IMR-90 (cell line): ENCODE measurements at regions not wholly inside any gene's neighbourhood (a gene's known extent, or its start where the extent isn't known, plus 50 kb on each side); places are given as distances from the start of the nearest gene placed in this dataset.

Experiments used
- ATAC-seq: fragments of 200-7000 bp; cut with Tn5 transposase; 2 replicates; pipeline ENCODE4 v1.9.1; 2020; ENCODE audit warnings: low read depth, mild to moderate bottlenecking, moderate library complexity
- BruUV-seq: library from RNA; stranded (reverse); fragments of 400-500 nt; replicated peaks from 2 replicates; lab custom pipeline; 2021; lab: Mats Ljungman, UMichigan
- CTCF ChIA-PET: fragments of 300-600 bp; formaldehyde crosslinking; extraction: SDS; loops from one replicate; lab custom pipeline; 2021; ENCODE audit warnings: antibody characterized with exemption; lab: Yijun Ruan, JAX
- POLR2A ChIA-PET: fragments of 300-600 bp; sonication (Branson Sonifier 250); formaldehyde crosslinking; loops from one replicate; lab custom pipeline; 2022; ENCODE audit warnings: antibody characterized with exemption; ENCODE audit not compliant: unreplicated experiment; lab: Charles Lee
- DNase-seq: peaks from one replicate; pipeline ENCODE4 v3.0.0; 2013
- H2AFZ ChIP-seq: replicated peaks from 2 replicates; pipeline ENCODE3; 2013; ENCODE audit warnings: low read length, mild to moderate bottlenecking; ENCODE audit not compliant: poor library complexity
- H2AK5ac ChIP-seq: 2 replicates; pipeline ENCODE4 v1.6.1; 2013; ENCODE audit warnings: low read depth, low read length, inconsistent platforms
- H2AK9ac ChIP-seq: replicated peaks from 2 replicates; pipeline ENCODE3; 2013; ENCODE audit warnings: mild to moderate bottlenecking, low read depth, low read length, moderate library complexity; ENCODE audit not compliant: poor library complexity
- H2BK120ac ChIP-seq: 2 replicates; pipeline ENCODE4 v1.6.1; 2013; ENCODE audit warnings: low read depth, low read length, inconsistent platforms
- H2BK15ac ChIP-seq: 3 replicates; pipeline ENCODE4 v1.6.1; 2013; ENCODE audit warnings: low read depth, low read length, inconsistent platforms
- H2BK20ac ChIP-seq: 2 replicates; pipeline ENCODE4 v1.6.1; 2013; ENCODE audit warnings: low read depth, mild to moderate bottlenecking, inconsistent platforms, low read length, moderate library complexity
- H2BK5ac ChIP-seq: 2 replicates; pipeline ENCODE4 v1.6.1; 2013; ENCODE audit warnings: mild to moderate bottlenecking, low read depth, low read length, inconsistent platforms; ENCODE audit not compliant: poor library complexity, severe bottlenecking
- H3K14ac ChIP-seq: replicated peaks from 2 replicates; pipeline ENCODE4 v1.6.1; 2013; ENCODE audit warnings: low read depth, low read length, inconsistent platforms
- H3K18ac ChIP-seq: 2 replicates; pipeline ENCODE4 v1.6.1; 2013; ENCODE audit warnings: low read depth, low read length, control low read depth
- H3K23ac ChIP-seq: 2 replicates; pipeline ENCODE4 v1.6.1; 2013; ENCODE audit warnings: low read depth, low read length, inconsistent platforms
- H3K27ac ChIP-seq: 2 replicates; pipeline ENCODE4 v1.5.1; 2013; ENCODE audit warnings: mild to moderate bottlenecking, control low read depth, low read length; ENCODE audit not compliant: insufficient read depth
- H3K27me3 ChIP-seq: 2 replicates; pipeline ENCODE4 v1.6.1; 2013; ENCODE audit warnings: low read length; ENCODE audit not compliant: control insufficient read depth, insufficient read depth
- H3K36me3 ChIP-seq: 2 replicates; pipeline ENCODE4 v1.6.1; 2013; ENCODE audit warnings: low read length, mixed read lengths; ENCODE audit not compliant: control insufficient read depth, insufficient read depth
- H3K4ac ChIP-seq: 2 replicates; pipeline ENCODE4 v1.6.1; 2013; ENCODE audit warnings: low read depth, low read length, inconsistent platforms
- H3K4me1 ChIP-seq: 2 replicates; pipeline ENCODE4 v1.6.1; 2013; ENCODE audit warnings: low read length, mixed read lengths; ENCODE audit not compliant: control insufficient read depth, insufficient read depth
- H3K4me2 ChIP-seq: 2 replicates; pipeline ENCODE4 v1.6.1; 2013; ENCODE audit warnings: low read depth, mild to moderate bottlenecking, control low read depth, low read length, moderate library complexity
- H3K4me3 ChIP-seq: 2 replicates; pipeline ENCODE4 v1.5.1; 2013; ENCODE audit warnings: low read depth, mild to moderate bottlenecking, control low read depth, low read length, moderate library complexity; ENCODE audit not compliant: insufficient read depth
- H3K56ac ChIP-seq: 2 replicates; pipeline ENCODE4 v1.6.1; 2013; ENCODE audit warnings: low read length, inconsistent platforms; ENCODE audit not compliant: insufficient read depth; ENCODE audit errors: extremely low read depth
- H3K79me1 ChIP-seq, 2 experiments: 2 replicates each; pipeline ENCODE4 v1.6.1; 2013; ENCODE audit warnings: low read length in 2 of 2, inconsistent platforms in 1 of 2, low read depth in 1 of 2
- H3K9ac ChIP-seq: 2 replicates; pipeline ENCODE4 v1.6.1; 2013; ENCODE audit warnings: low read depth, low read length, control low read depth
- H3K9me1 ChIP-seq: 2 replicates; pipeline ENCODE4 v1.6.1; 2013; ENCODE audit warnings: low read length, inconsistent platforms; ENCODE audit not compliant: insufficient read depth
- H3K9me3 ChIP-seq: 2 replicates; pipeline ENCODE4 v1.6.1; 2013; ENCODE audit warnings: low read length; ENCODE audit not compliant: control insufficient read depth, insufficient read depth
- H4K20me1 ChIP-seq: 2 replicates; pipeline ENCODE4 v1.6.1; 2013; ENCODE audit warnings: low read length, inconsistent platforms; ENCODE audit not compliant: insufficient read depth
- H4K5ac ChIP-seq: 2 replicates; pipeline ENCODE4 v1.6.1; 2013; ENCODE audit warnings: mild to moderate bottlenecking, low read depth, low read length, control low read depth
- H4K8ac ChIP-seq, 2 experiments: 2 replicates each; pipeline ENCODE4 v1.6.1; 2013; ENCODE audit warnings: low read depth in 2 of 2, low read length in 2 of 2, control low read depth in 1 of 2, inconsistent platforms in 1 of 2
- H4K91ac ChIP-seq: 2 replicates; pipeline ENCODE4 v1.6.1; 2013; ENCODE audit warnings: low read depth, low read length, inconsistent platforms; ENCODE audit not compliant: insufficient read depth
- BHLHE40 ChIP-seq: fragments of 150-350 bp; IDR thresholded peaks from 2 replicates; pipeline ENCODE4 v1.6.1; 2016; ENCODE audit warnings: mild to moderate bottlenecking, low read depth, low read length
- CEBPB ChIP-seq: IDR thresholded peaks from 2 replicates; pipeline ENCODE4 v1.6.1; 2012; ENCODE audit warnings: low read depth, low read length, improper control_type of control experiment
- CHD1 ChIP-seq: IDR thresholded peaks from 2 replicates; pipeline ENCODE4 v1.6.1; 2012; ENCODE audit warnings: low read depth, low read length, improper control_type of control experiment
- CTCF ChIP-seq: conservative IDR thresholded peaks from 2 replicates; pipeline ENCODE4 v1.5.1; 2012; ENCODE audit warnings: mild to moderate bottlenecking, low read depth, low read length, improper control_type of control experiment
- FOS ChIP-seq: fragments of 150-350 bp; IDR thresholded peaks from 2 replicates; pipeline ENCODE4 v1.6.1; 2016; ENCODE audit warnings: low read depth, low read length
- MAFK ChIP-seq: IDR thresholded peaks from 2 replicates; pipeline ENCODE4 v1.6.1; 2012; ENCODE audit warnings: low read depth, low read length, improper control_type of control experiment
- MAZ ChIP-seq: IDR thresholded peaks from 2 replicates; pipeline ENCODE4 v1.6.1; 2012; ENCODE audit warnings: low read depth, mild to moderate bottlenecking, low read length, improper control_type of control experiment, moderate library complexity, borderline replicate concordance
- MXI1 ChIP-seq: IDR thresholded peaks from 2 replicates; pipeline ENCODE4 v1.6.1; 2012; ENCODE audit warnings: low read depth, mild to moderate bottlenecking, low read length, moderate library complexity, borderline replicate concordance
- NFE2L2 ChIP-seq: fragments of 150-350 bp; IDR thresholded peaks from 2 replicates; pipeline ENCODE4 v1.6.1; 2016; ENCODE audit warnings: low read depth, mild to moderate bottlenecking, low read length
- POLR2A ChIP-seq: IDR thresholded peaks from 2 replicates; pipeline ENCODE4 v1.6.1; 2012; ENCODE audit warnings: mild to moderate bottlenecking, low read depth, low read length
- RAD21 ChIP-seq: IDR thresholded peaks from 2 replicates; pipeline ENCODE4 v1.6.1; 2012; ENCODE audit warnings: low read length, improper control_type of control experiment
- RCOR1 ChIP-seq: IDR thresholded peaks from 2 replicates; pipeline ENCODE4 v1.6.1; 2012; ENCODE audit warnings: mild to moderate bottlenecking, low read length, improper control_type of control experiment; ENCODE audit not compliant: insufficient replicate concordance
- RFX5 ChIP-seq: IDR thresholded peaks from 2 replicates; pipeline ENCODE4 v1.8.0; 2012; ENCODE audit warnings: low read depth, mild to moderate bottlenecking, low read length, moderate library complexity
- SMC3 ChIP-seq: fragments of 150-350 bp; IDR thresholded peaks from 2 replicates; pipeline ENCODE4 v1.6.1; 2016; ENCODE audit warnings: low read depth, mild to moderate bottlenecking, antibody characterized with exemption, low read length, moderate library complexity
- WGBS, 2 experiments: methylation state at CpG; one replicate each; pipeline versions ENCODE4 v1.1.5 to v1.1.7; 2013; ENCODE audit warnings: missing lambda C conversion rate in 2 of 2; ENCODE audit not compliant: insufficient read length in 1 of 2; ENCODE audit errors: extremely low coverage in 2 of 2; 5-methylcytosine and 5-hydroxymethylcytosine counted together
- dilution Hi-C: fragments of 300-500 bp; cut with HindIII; formaldehyde crosslinking; loops from one replicate; pipeline ENCODE4 v1.14.3; 2018; ENCODE audit warnings: low sequenced_read_pairs; ENCODE audit not compliant: unreplicated experiment
- in situ Hi-C: fragments of 300-500 bp; cut with MboI; formaldehyde crosslinking; loops from 3 replicates; pipeline ENCODE4 v1.14.3; 2019; ENCODE audit warnings: low sequenced_read_pairs, inconsistent platforms, mixed read lengths
- intact Hi-C: fragments of 100-400 bp; cut with micrococcal nuclease; formaldehyde crosslinking; loops from 2 replicates; pipeline ENCODE4 v1.10.0; 2022
- TF ChIP-seq, protein P1 (sequence below): fragments of 150-350 bp; IDR thresholded peaks from 2 replicates; pipeline ENCODE4 v1.6.1; 2016; ENCODE audit warnings: low read depth, mild to moderate bottlenecking, low read length, moderate library complexity, borderline replicate concordance
- TF ChIP-seq, protein P2 (sequence below): fragments of 150-350 bp; IDR thresholded peaks from 2 replicates; pipeline ENCODE4 v1.6.1; 2017; ENCODE audit warnings: mild to moderate bottlenecking, antibody characterized with exemption, low read length, low read depth

- TF ChIP-seq POLR2A, result no peak
- no peak for TF ChIP-seq CEBPB
- TF ChIP-seq, protein P1, sequence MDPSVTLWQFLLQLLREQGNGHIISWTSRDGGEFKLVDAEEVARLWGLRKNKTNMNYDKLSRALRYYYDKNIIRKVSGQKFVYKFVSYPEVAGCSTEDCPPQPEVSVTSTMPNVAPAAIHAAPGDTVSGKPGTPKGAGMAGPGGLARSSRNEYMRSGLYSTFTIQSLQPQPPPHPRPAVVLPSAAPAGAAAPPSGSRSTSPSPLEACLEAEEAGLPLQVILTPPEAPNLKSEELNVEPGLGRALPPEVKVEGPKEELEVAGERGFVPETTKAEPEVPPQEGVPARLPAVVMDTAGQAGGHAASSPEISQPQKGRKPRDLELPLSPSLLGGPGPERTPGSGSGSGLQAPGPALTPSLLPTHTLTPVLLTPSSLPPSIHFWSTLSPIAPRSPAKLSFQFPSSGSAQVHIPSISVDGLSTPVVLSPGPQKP, result no peak
- no peak for TF ChIP-seq CHD1
- TF ChIP-seq NFE2L2, result no peak
- TF ChIP-seq CTCF, result no peak
- TF ChIP-seq BHLHE40, result no peak
- TF ChIP-seq RFX5, result no peak
- no peak for TF ChIP-seq FOS
- TF ChIP-seq RCOR1, result no peak
- TF ChIP-seq SMC3, result no peak
- TF ChIP-seq MAZ, result no peak
- TF ChIP-seq, protein P2, sequence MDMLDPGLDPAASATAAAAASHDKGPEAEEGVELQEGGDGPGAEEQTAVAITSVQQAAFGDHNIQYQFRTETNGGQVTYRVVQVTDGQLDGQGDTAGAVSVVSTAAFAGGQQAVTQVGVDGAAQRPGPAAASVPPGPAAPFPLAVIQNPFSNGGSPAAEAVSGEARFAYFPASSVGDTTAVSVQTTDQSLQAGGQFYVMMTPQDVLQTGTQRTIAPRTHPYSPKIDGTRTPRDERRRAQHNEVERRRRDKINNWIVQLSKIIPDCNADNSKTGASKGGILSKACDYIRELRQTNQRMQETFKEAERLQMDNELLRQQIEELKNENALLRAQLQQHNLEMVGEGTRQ, result no peak
- TF ChIP-seq MAFK, result no peak
- TF ChIP-seq MXI1, result no peak
- no peak for TF ChIP-seq RAD21
- Histone ChIP-seq H3K18ac (no peak overlapping the region), H4K5ac (no peak overlapping the region), H3K79me1 (no peaks in the 10 kb centered on the region), H3K4me2 (no peak overlapping the region), H2AK5ac (no peak overlapping the region), H2AK9ac (no peak overlapping the region), H3K23ac (no peak overlapping the region), H3K9me3 (peaks cover 15% of the 10 kb centered on the region), H2BK15ac (no peak overlapping the region), H3K9me1 (no peaks in the 10 kb centered on the region), H2BK20ac (no peak overlapping the region), H2AFZ (no peak overlapping the region), H3K27me3 (no peaks in the 10 kb centered on the region), H3K14ac (no peak overlapping the region), H2BK120ac (no peak overlapping the region), H4K91ac (no peak overlapping the region), H3K4me1 (no peaks in the 10 kb centered on the region), H2BK5ac (no peak overlapping the region), H3K27ac (no peak overlapping the region), H3K36me3 (no peaks in the 10 kb centered on the region), H3K4me3 (no peak overlapping the region), H4K8ac (no peak overlapping the region), H3K56ac (no peak overlapping the region), H3K9ac (no peak overlapping the region), H4K20me1 (no peaks in the 10 kb centered on the region), H3K4ac (no peak overlapping the region)
- no peak for DNase-seq
- dilution Hi-C loops (no loop called here), in situ Hi-C loops (no loop called here), intact Hi-C loops (no loop called here)
- CTCF ChIA-PET, result no interaction called here
- whole genome bisulfite sequencing, 2 experiments, result no CpG with 5 or more reads among the region's 4 CpGs
- POLR2A ChIA-PET, result no interaction called here
- no peak for ATAC-seq
- BruUV-seq, result no TSS peak
Measured at GRCh38 chr10:120229641-120230040, 227.4 kb upstream of the PLPP4 start.
